AG09309 (cell line): ENCODE measurements at regions not wholly inside any gene's neighbourhood (a gene's known extent, or its start where the extent isn't known, plus 50 kb on each side); places are given as distances from the start of the nearest gene placed in this dataset.
A peak's percentile ranks its signal among the peaks of the same experiment; 100 is the strongest.
"Not testable (repeated sequence)": the region's sequence is repeated elsewhere in the genome, so short reads cannot be mapped to it uniquely, and the experiment has no call there.

Source experiments
- DNase-seq: peaks from one replicate; pipeline ENCODE4 v3.0.0-alpha.2; 2010; ENCODE audit warnings: low read depth
- H3K4me3 ChIP-seq: 2 replicates; pipeline ENCODE4 v1.5.1; 2011; ENCODE audit warnings: mild to moderate bottlenecking, low read depth, low read length, moderate library complexity; ENCODE audit not compliant: control insufficient read depth
- CTCF ChIP-seq: IDR thresholded peaks from 2 replicates; pipeline ENCODE4 v1.5.1; 2011; ENCODE audit warnings: mild to moderate bottlenecking, low read depth, low read length, inconsistent platforms; ENCODE audit not compliant: insufficient read depth, control insufficient read depth; ENCODE audit errors: missing control alignments

- TF ChIP-seq CTCF = no peak
- no peak for DNase-seq
Measured at GRCh38 chr7:42543953-42544352, 306.9 kb upstream of the GLI3 start.

GRCh38 chr7:42542446-42542845 is 305.4 kb upstream of the GLI3 start:
- H3K4me3 ChIP-seq, DNase-seq: not testable (repeated sequence)

More at GRCh38 chr7:42543953-42544352, 306.9 kb upstream of the GLI3 start:
- no peak overlapping the region for H3K4me3 ChIP-seq

GRCh38 chr7:42534441-42534840 is 297.4 kb upstream of the GLI3 start:
- no peak for DNase-seq
- no peak for TF ChIP-seq CTCF

GRCh38 chr7:42527004-42527403 is 290.0 kb upstream of the GLI3 start:
- no peak for DNase-seq
- H3K4me3 ChIP-seq = no peak overlapping the region
- TF ChIP-seq CTCF = no peak

More at GRCh38 chr7:42534441-42534840, 297.4 kb upstream of the GLI3 start:
- H3K4me3 ChIP-seq = no peak overlapping the region

- no peak overlapping the region for H3K4me3 ChIP-seq
- TF ChIP-seq CTCF = peak; percentile 9
- no peak for DNase-seq
Measured at GRCh38 chr7:42522227-42522991, 285.4 kb upstream of the GLI3 start.

- H3K4me3 ChIP-seq = no peak overlapping the region
- TF ChIP-seq CTCF = no peak
- DNase-seq = no peak
Measured at GRCh38 chr7:42511027-42511426, 274.0 kb upstream of the GLI3 start.

- no peak for TF ChIP-seq CTCF
- DNase-seq = no peak
- H3K4me3 ChIP-seq = no peak overlapping the region
Measured at GRCh38 chr7:42506097-42506496, 269.1 kb upstream of the GLI3 start.
